ENCODE measurements at regions not wholly inside any gene's neighbourhood (a gene's known extent, or its start where the extent isn't known, plus 50 kb on each side); places are given as distances from the start of the nearest gene placed in this dataset.

- TF ChIP-seq POLR2A (IDR thresholded peaks at IDR 0.05; ENCODE audit: low read length), result no peak
- TF ChIP-seq GATA1 (IDR thresholded peaks at IDR 0.05; ENCODE audit: low read depth, low read length), result no peak
Observed at GRCh38 chr4:89410687-89411086, 103.1 kb upstream of the GPRIN3 start.

Data from erythroblast (primary cell).